ENCODE measurements at regions not wholly inside any gene's neighbourhood (a gene's known extent, or its start where the extent isn't known, plus 50 kb on each side); places are given as distances from the start of the nearest gene placed in this dataset.

DNA sequence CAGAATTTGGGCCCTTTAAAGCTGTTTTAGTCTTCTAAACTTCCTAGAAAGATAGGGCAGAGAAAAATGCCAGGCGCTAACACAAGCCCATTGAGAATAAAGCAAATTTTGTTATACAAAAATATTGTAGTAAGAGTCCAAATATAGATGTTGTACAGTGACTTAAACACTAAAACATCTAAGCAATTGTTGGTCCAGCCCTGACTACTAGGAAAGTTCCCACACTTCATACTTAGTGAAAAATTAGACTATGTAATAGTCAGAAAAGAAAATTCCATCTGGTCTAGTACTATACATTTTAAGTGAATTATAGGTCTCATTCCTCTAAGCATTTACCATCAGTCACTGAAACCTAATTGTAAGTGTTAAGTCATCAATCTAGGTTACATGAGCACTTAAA is 1518.3 kb upstream of the SLC10A2 start:
- no peak for TF ChIP-seq CTCF (IDR thresholded peaks at IDR 0.05; ENCODE audit: low read length)
- no peak for TF ChIP-seq EZH2 (IDR thresholded peaks at IDR 0.05; ENCODE audit: borderline replicate concordance, low read length)
